ENCODE measurements at regions not wholly inside any gene's neighbourhood (a gene's known extent, or its start where the extent isn't known, plus 50 kb on each side); places are given as distances from the start of the nearest gene placed in this dataset.

- no peak overlapping the region for H3K4me3 Mint-ChIP-seq
- CTCF ChIA-PET: interaction anchor here (1.5 kb wide), 2 partner anchors 24 to 36 kb away, joined by 4 to 5 read pairs; no protein-coding TSS in a partner anchor
These were observed 135.7 kb upstream of the RUNX3 start for GRCh38 chr1:25065795-25066238.

GRCh38 chr1:25065321-25065721 lies 135.2 kb upstream of the RUNX3 start:
- POLR2A ChIA-PET: interaction anchor here (1.2 kb wide), 1 partner anchor 15 kb away, joined by 3 read pairs; no protein-coding TSS in a partner anchor
- H3K27me3 Mint-ChIP-seq (ENCODE audit: low read depth): peaks cover 17% of the 10 kb centered on the region
- DNase-seq: no peak
- CTCF ChIA-PET: interaction anchor here (1.4 to 1.5 kb wide), 3 partner anchors 23 to 138 kb away, joined by 3 to 5 read pairs (median 4); no protein-coding TSS in a partner anchor
- H3K27ac Mint-ChIP-seq: no peak overlapping the region
- H3K4me1 Mint-ChIP-seq (ENCODE audit: low read depth): peaks cover 29% of the 10 kb centered on the region
- no peak for ATAC-seq
- no peaks in the 10 kb centered on the region for H3K36me3 Mint-ChIP-seq (ENCODE audit: low read depth)
- H3K4me3 Mint-ChIP-seq: no peak overlapping the region
- no peaks in the 10 kb centered on the region for H3K9me3 Mint-ChIP-seq (ENCODE audit: insufficient read depth)

More at GRCh38 chr1:25065795-25066238, 135.7 kb upstream of the RUNX3 start:
- Mint-ChIP-seq H3K9me3 (ENCODE audit: insufficient read depth) (no peaks in the 10 kb centered on the region), H3K27me3 (ENCODE audit: low read depth) (peaks cover 17% of the 10 kb centered on the region), H3K4me1 (ENCODE audit: low read depth) (peaks cover 29% of the 10 kb centered on the region), H3K36me3 (ENCODE audit: low read depth) (no peaks in the 10 kb centered on the region), H3K27ac (no peak overlapping the region)
- ATAC-seq (no peak), DNase-seq (no peak)
- POLR2A ChIA-PET: interaction anchor here (1.2 kb wide), 1 partner anchor 16 kb away, joined by 3 read pairs; no protein-coding TSS in a partner anchor

- DNase-seq: peak; percentile 34
- Mint-ChIP-seq H3K4me3 (no peak overlapping the region), H3K27ac (peak overlapping the region; percentile 6), H3K4me1 (ENCODE audit: low read depth) (peaks cover 29% of the 10 kb centered on the region), H3K9me3 (ENCODE audit: insufficient read depth) (no peaks in the 10 kb centered on the region), H3K36me3 (ENCODE audit: low read depth) (no peaks in the 10 kb centered on the region), H3K27me3 (ENCODE audit: low read depth) (peaks cover 17% of the 10 kb centered on the region)
- ChIA-PET POLR2A (interaction anchor here (0.8 kb wide), 1 partner anchor 114 kb away, joined by 4 read pairs; no protein-coding TSS in a partner anchor), CTCF (interaction anchor here (0.6 to 1.6 kb wide), 8 partner anchors 16 to 139 kb away, joined by 3 to 4 read pairs (median 3); no protein-coding TSS in a partner anchor)
- ATAC-seq: peak; percentile 52
These were observed 134.6 kb upstream of the RUNX3 start for GRCh38 chr1:25064465-25065240.

GRCh38 chr1:25063591-25064416 lies 133.7 kb upstream of the RUNX3 start:
- no peak for ATAC-seq
- no peaks in the 10 kb centered on the region for H3K9me3 Mint-ChIP-seq (ENCODE audit: insufficient read depth)
- no peaks in the 10 kb centered on the region for H3K36me3 Mint-ChIP-seq (ENCODE audit: low read depth)
- DNase-seq: no peak
- H3K27me3 Mint-ChIP-seq (ENCODE audit: low read depth): peaks cover 20% of the 10 kb centered on the region
- ChIA-PET POLR2A (interaction anchor here (0.8 kb wide), 1 partner anchor 113 kb away, joined by 4 read pairs; no protein-coding TSS in a partner anchor), CTCF (interaction anchor here (0.6 to 1.6 kb wide), 10 partner anchors 17 to 617 kb away, joined by 3 to 4 read pairs (median 3); no protein-coding TSS in a partner anchor)
- peaks cover 29% of the 10 kb centered on the region for H3K4me1 Mint-ChIP-seq (ENCODE audit: low read depth)
- no peak overlapping the region for H3K27ac Mint-ChIP-seq
- H3K4me3 Mint-ChIP-seq: no peak overlapping the region

GRCh38 chr1:25062621-25063255 lies 132.7 kb upstream of the RUNX3 start:
- H3K4me1 Mint-ChIP-seq (ENCODE audit: low read depth): peaks cover 29% of the 10 kb centered on the region
- ChIA-PET CTCF (interaction anchor here (0.6 to 1.3 kb wide), 2 partner anchors 26 to 618 kb away, joined by 3 to 4 read pairs; no protein-coding TSS in a partner anchor), POLR2A (no interaction called here)

GRCh38 chr1:25061261-25061995 lies 131.4 kb upstream of the RUNX3 start:
- peaks cover 21% of the 10 kb centered on the region for H3K27me3 Mint-ChIP-seq (ENCODE audit: low read depth)
- no peak overlapping the region for H3K27ac Mint-ChIP-seq
- no peak for ATAC-seq
- H3K4me1 Mint-ChIP-seq (ENCODE audit: low read depth): peaks cover 27% of the 10 kb centered on the region
- no peaks in the 10 kb centered on the region for H3K9me3 Mint-ChIP-seq (ENCODE audit: insufficient read depth)
- no peak for DNase-seq
- POLR2A ChIA-PET: no interaction called here
- no peak overlapping the region for H3K4me3 Mint-ChIP-seq
- CTCF ChIA-PET: no interaction called here
- H3K36me3 Mint-ChIP-seq (ENCODE audit: low read depth): no peaks in the 10 kb centered on the region

More at GRCh38 chr1:25062621-25063255, 132.7 kb upstream of the RUNX3 start:
- Mint-ChIP-seq H3K4me3 (no peak overlapping the region), H3K36me3 (ENCODE audit: low read depth) (no peaks in the 10 kb centered on the region), H3K27ac (no peak overlapping the region), H3K27me3 (ENCODE audit: low read depth) (peaks cover 24% of the 10 kb centered on the region), H3K9me3 (ENCODE audit: insufficient read depth) (no peaks in the 10 kb centered on the region)
- ATAC-seq (no peak), DNase-seq (no peak)

- Mint-ChIP-seq H3K27ac (no peak overlapping the region), H3K4me3 (no peak overlapping the region), H3K4me1 (ENCODE audit: low read depth) (no peaks in the 10 kb centered on the region), H3K27me3 (ENCODE audit: low read depth) (peaks cover 46% of the 10 kb centered on the region), H3K9me3 (ENCODE audit: insufficient read depth) (no peaks in the 10 kb centered on the region), H3K36me3 (ENCODE audit: low read depth) (no peaks in the 10 kb centered on the region)
- CTCF ChIA-PET: interaction anchor here (0.8 to 0.9 kb wide), 2 partner anchors 44 to 209 kb away, joined by 4 read pairs; no protein-coding TSS in a partner anchor
- no peak for ATAC-seq
- DNase-seq: no peak
- POLR2A ChIA-PET: no interaction called here
These were observed 127.1 kb upstream of the RUNX3 start for GRCh38 chr1:25057188-25057587.

- Mint-ChIP-seq H3K4me1 (ENCODE audit: low read depth) (no peaks in the 10 kb centered on the region), H3K9me3 (ENCODE audit: insufficient read depth) (no peaks in the 10 kb centered on the region), H3K4me3 (no peak overlapping the region), H3K27ac (no peak overlapping the region), H3K27me3 (ENCODE audit: low read depth) (peaks cover 45% of the 10 kb centered on the region), H3K36me3 (ENCODE audit: low read depth) (no peaks in the 10 kb centered on the region)
- ATAC-seq: no peak
- POLR2A ChIA-PET: no interaction called here
- CTCF ChIA-PET: interaction anchor here (0.9 kb wide), 1 partner anchor 209 kb away, joined by 4 read pairs; no protein-coding TSS in a partner anchor
- DNase-seq: no peak
These were observed 126.5 kb upstream of the RUNX3 start for GRCh38 chr1:25056536-25056935.

- Mint-ChIP-seq H3K36me3 (ENCODE audit: low read depth) (no peaks in the 10 kb centered on the region), H3K9me3 (ENCODE audit: insufficient read depth) (no peaks in the 10 kb centered on the region), H3K4me3 (no peak overlapping the region), H3K27ac (no peak overlapping the region), H3K4me1 (ENCODE audit: low read depth) (no peaks in the 10 kb centered on the region), H3K27me3 (ENCODE audit: low read depth) (peaks cover 42% of the 10 kb centered on the region)
- DNase-seq: no peak
- POLR2A ChIA-PET: no interaction called here
- CTCF ChIA-PET: no interaction called here
- ATAC-seq: no peak
These were observed 125.9 kb upstream of the RUNX3 start for GRCh38 chr1:25055961-25056360.

- DNase-seq: no peak
- ChIA-PET CTCF (no interaction called here), POLR2A (interaction anchor here (0.7 kb wide), 1 partner anchor 114 kb away, joined by 3 read pairs; no protein-coding TSS in a partner anchor)
- peaks cover 46% of the 10 kb centered on the region for H3K27me3 Mint-ChIP-seq (ENCODE audit: low read depth)
- no peak for ATAC-seq
- no peak overlapping the region for H3K27ac Mint-ChIP-seq
- H3K4me3 Mint-ChIP-seq: no peak overlapping the region
- no peaks in the 10 kb centered on the region for H3K36me3 Mint-ChIP-seq (ENCODE audit: low read depth)
- no peaks in the 10 kb centered on the region for H3K4me1 Mint-ChIP-seq (ENCODE audit: low read depth)
- no peaks in the 10 kb centered on the region for H3K9me3 Mint-ChIP-seq (ENCODE audit: insufficient read depth)
These were observed 125.3 kb upstream of the RUNX3 start for GRCh38 chr1:25055324-25055780.
